ENCODE measurements at regions not wholly inside any gene's neighbourhood (a gene's known extent, or its start where the extent isn't known, plus 50 kb on each side); places are given as distances from the start of the nearest gene placed in this dataset.

- no peak overlapping the region for H3K4me3 ChIP-seq
- DNase-seq (ENCODE audit: low read depth in 1 of 2, low spot score in 1 of 2) (no peak), ATAC-seq (no peak), FAIRE-seq (no peak)
- no peak overlapping the region for H3K27ac ChIP-seq
- TF ChIP-seq FOSL2 (IDR thresholded peaks at IDR 0.05) (no peak), FOSL2 (CRISPR knock-in tag; IDR thresholded peaks at IDR 0.05) (no peak), ZSCAN20 (CRISPR knock-in tag; IDR thresholded peaks at IDR 0.05) (no peak), BHLHE40 (IDR thresholded peaks at IDR 0.05; ENCODE audit: low read depth, low read length) (no peak), TP53 (CRISPR knock-in tag; IDR thresholded peaks at IDR 0.05) (no peak), KDM5A (IDR thresholded peaks at IDR 0.05) (no peak), TFCP2L1 (CRISPR knock-in tag; IDR thresholded peaks at IDR 0.05) (no peak), ZNF302 (CRISPR knock-in tag; IDR thresholded peaks at IDR 0.05) (no peak), KDM1A (IDR thresholded peaks at IDR 0.05; ENCODE audit: low read depth) (no peak), BCL3 (IDR thresholded peaks at IDR 0.05) (no peak), CBX8 (IDR thresholded peaks at IDR 0.05) (no peak), E2F6 (IDR thresholded peaks at IDR 0.05; ENCODE audit: borderline replicate concordance, low read depth) (no peak), RARB (CRISPR knock-in tag; IDR thresholded peaks at IDR 0.05) (no peak), CBX2 (IDR thresholded peaks at IDR 0.05; ENCODE audit: borderline replicate concordance, low read depth) (no peak), RAD21 (conservative IDR thresholded peaks at IDR 0.05 in 1 of 2, IDR thresholded peaks at IDR 0.05 in 1 of 2) (no peak), MAFK (IDR thresholded peaks at IDR 0.05; ENCODE audit: partially characterized antibody) (no peak), PHF8 (IDR thresholded peaks at IDR 0.05; ENCODE audit: borderline replicate concordance, low read depth) (no peak), JUNB (IDR thresholded peaks at IDR 0.05) (no peak)
- WGBS (ENCODE audit: missing lambda C conversion rate) = 35% methylated on average over 3 of the region's 3 CpGs
- POLR2A ChIA-PET = no interaction called here
- no peaks in the 10 kb centered on the region for H3K9me3 ChIP-seq
- CTCF ChIA-PET = no interaction called here
- no peak overlapping the region for H3K4me2 ChIP-seq
- no peaks in the 10 kb centered on the region for H3K4me1 ChIP-seq
Observed at GRCh38 chr18:71541643-71542042, 1002.5 kb downstream of the CBLN2 start.

GRCh38 chr18:71529703-71530303 is 1014.3 kb downstream of the CBLN2 start:
- ATAC-seq = no peak
- POLR2A ChIA-PET = no interaction called here
- H3K4me3 ChIP-seq = no peak overlapping the region
- no peak for FAIRE-seq
- no peak overlapping the region for H3K4me2 ChIP-seq
- TF ChIP-seq CBX8 (IDR thresholded peaks at IDR 0.05) (no peak), CBX2 (IDR thresholded peaks at IDR 0.05; ENCODE audit: borderline replicate concordance, low read depth) (no peak), CEBPB (IDR thresholded peaks at IDR 0.05) (no peak), RARB (CRISPR knock-in tag; IDR thresholded peaks at IDR 0.05) (no peak), HDAC2 (IDR thresholded peaks at IDR 0.05) (no peak), ESRRA (IDR thresholded peaks at IDR 0.05; ENCODE audit: borderline replicate concordance, low read length) (no peak), JUNB (IDR thresholded peaks at IDR 0.05) (no peak), RNF2 (IDR thresholded peaks at IDR 0.05; ENCODE audit: borderline replicate concordance, low read depth) (no peak), REST (IDR thresholded peaks at IDR 0.05) (no peak), RCOR1 (IDR thresholded peaks at IDR 0.05; ENCODE audit: low read depth, low read length) (no peak), CHD4 (IDR thresholded peaks at IDR 0.05; ENCODE audit: borderline replicate concordance) (no peak)
- no peaks in the 10 kb centered on the region for H3K9me3 ChIP-seq
- 4% methylated on average over 3 of the region's 3 CpGs for WGBS (ENCODE audit: missing lambda C conversion rate)
- H3K27ac ChIP-seq = no peak overlapping the region
- DNase-seq (ENCODE audit: low read depth in 1 of 2, low spot score in 1 of 2) = no peak
- CTCF ChIA-PET = no interaction called here
- H3K4me1 ChIP-seq = no peaks in the 10 kb centered on the region
